CD4-positive, alpha-beta T cell treated with Interleukin-15 for 1 hour (primary cell): ENCODE measurements at regions not wholly inside any gene's neighbourhood (a gene's known extent, or its start where the extent isn't known, plus 50 kb on each side); places are given as distances from the start of the nearest gene placed in this dataset.
"Not testable (repeated sequence)": the region's sequence is repeated elsewhere in the genome, so short reads cannot be mapped to it uniquely, and the experiment has no call there.

Experiments
- DNase-seq: peaks from one replicate; pipeline ENCODE4 v3.0.0-alpha.2; 2020

GRCh38 chr18:37869051-37869450, 303.5 kb upstream of the CELF4 start:
- DNase-seq: no peak

DNA sequence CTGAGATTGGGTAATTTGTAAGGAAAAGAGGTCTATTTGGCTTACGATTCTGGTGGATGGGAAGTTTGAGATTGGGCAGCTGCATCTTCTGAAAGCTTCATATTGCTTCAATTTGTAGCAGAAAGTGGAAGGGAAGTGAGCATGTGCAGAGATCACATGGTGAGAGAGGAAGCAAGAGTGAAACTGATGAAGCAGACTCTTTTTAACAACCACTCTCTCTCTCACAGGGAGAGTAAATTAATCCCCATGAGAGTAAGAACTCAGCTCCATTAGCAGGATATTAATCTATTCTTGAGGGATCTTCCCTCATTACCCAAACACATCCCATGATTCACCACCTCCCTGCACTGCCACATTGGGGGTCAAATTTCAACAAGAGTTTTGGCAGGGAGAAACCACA, 298.5 kb upstream of the CELF4 start:
- DNase-seq: no peak

DNA sequence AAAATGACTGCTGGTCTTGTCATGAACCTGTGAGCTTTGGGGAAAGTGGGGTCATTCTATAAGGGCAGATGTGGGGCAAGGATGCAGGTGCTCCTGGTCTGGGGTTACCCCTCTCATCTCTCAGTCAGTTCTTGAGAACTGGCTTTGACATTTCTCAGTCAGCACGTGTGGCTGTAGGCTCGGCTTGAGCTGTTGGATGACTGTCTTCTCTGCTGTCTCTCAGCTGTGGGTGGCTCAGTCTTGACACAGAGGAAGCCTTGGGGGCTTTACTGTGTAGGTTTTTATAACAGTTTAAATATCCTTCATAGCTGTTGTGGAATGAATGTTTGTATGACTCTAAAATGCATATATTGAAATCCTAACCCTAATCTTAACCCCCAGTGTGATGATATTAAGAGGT, 296.4 kb upstream of the CELF4 start:
- DNase-seq: no peak

GRCh38 chr18:37854396-37854795, 288.8 kb upstream of the CELF4 start:
- DNase-seq: no peak

DNA sequence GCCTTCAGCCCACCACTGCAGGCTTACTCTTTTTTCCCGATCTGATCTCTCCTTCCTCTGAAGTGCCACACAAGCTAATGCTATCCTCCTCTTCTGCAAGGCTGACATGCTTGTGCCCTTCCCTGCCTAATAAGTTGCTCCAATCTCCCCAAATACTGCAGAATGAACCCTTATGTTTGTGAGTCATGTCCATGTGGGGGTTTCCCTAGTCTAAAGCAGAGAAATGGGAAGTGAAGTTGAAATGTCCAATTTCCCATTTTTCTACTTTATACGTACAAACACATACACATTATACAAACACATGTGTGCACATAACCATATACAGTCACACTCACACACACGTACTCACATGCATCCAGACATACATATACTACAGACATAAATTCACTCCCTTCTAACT, 288.1 kb upstream of the CELF4 start:
- DNase-seq: no peak

DNA sequence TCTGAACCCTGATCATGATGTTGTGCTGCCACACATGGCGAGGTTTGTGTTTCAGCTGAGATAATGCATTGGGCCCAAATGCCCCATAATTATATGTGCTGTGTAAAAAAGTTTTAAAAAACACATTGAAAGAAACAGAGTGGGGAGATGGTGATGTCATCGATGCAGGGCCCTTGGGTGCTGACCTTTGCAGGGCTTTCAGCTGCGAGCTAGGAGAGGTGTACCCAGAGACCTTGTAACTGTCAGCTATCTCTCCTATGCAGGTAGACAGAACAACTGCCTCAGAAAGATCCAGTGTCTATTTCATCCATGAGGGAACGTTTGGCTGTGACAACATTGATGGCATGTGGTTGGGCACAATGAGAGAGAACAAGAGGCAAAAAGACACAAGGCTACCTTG, 286.9 kb upstream of the CELF4 start:
- no peak for DNase-seq

DNA sequence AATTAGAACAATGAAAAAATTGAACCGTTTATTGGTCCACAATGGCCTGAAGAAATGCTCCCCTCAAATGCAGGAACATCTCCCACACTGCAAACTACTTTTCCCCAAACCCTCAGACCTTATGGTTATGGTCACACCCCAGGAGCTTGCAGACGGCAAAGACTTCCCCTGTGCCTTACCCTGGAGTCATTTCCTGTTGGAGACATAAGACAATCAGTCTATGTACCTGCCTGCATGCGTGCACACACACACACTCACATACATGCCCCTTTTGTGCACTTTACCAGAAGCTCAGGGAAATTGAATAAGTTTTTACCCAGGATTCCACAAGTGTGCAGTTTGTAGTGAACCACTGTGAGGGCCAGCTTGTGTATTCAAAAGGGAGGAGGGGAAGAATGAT, 281.9 kb upstream of the CELF4 start:
- DNase-seq: no peak

GRCh38 chr18:37846996-37847395, 281.4 kb upstream of the CELF4 start:
- DNase-seq: no peak

GRCh38 chr18:37845498-37845897, 279.9 kb upstream of the CELF4 start:
- no peak for DNase-seq

DNA sequence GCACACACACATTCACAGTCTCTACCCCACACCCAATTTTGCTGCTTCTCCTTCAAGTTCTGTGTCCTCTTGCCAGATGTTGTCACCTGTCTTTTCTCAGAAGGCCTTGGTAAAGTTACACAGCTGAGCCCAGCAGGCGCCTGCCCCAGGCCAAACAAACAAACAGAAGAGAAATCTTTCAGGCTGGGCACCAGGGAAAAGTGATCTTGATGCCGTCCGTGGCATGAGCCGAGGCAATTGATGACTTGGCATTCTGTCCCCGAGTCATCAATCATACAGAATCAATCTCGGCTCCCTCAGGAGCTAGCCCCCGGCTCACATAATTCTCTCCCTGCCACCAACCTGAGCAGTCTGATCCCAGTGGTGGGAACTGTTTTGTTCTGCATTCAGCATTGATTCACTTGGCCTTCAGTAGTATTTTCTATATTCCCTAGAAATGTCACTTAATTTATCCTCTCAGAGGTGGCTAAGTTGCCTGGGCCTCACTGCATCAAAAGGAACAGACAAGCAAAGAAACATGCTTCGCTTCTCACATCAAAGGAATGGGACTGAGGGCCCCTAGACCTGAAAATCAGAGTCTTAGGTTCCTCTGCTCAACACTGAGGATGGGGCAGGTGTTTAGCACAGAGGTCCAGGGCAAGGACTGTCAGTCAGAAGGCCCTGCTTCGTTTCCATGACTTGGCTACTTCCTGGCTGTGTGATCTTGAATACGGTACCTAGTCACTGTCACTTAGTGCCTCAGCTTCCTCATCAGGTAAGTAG, 278.8 kb upstream of the CELF4 start:
- DNase-seq: no peak

GRCh38 chr18:37838083-37838482, 272.5 kb upstream of the CELF4 start:
- DNase-seq: no peak

DNA sequence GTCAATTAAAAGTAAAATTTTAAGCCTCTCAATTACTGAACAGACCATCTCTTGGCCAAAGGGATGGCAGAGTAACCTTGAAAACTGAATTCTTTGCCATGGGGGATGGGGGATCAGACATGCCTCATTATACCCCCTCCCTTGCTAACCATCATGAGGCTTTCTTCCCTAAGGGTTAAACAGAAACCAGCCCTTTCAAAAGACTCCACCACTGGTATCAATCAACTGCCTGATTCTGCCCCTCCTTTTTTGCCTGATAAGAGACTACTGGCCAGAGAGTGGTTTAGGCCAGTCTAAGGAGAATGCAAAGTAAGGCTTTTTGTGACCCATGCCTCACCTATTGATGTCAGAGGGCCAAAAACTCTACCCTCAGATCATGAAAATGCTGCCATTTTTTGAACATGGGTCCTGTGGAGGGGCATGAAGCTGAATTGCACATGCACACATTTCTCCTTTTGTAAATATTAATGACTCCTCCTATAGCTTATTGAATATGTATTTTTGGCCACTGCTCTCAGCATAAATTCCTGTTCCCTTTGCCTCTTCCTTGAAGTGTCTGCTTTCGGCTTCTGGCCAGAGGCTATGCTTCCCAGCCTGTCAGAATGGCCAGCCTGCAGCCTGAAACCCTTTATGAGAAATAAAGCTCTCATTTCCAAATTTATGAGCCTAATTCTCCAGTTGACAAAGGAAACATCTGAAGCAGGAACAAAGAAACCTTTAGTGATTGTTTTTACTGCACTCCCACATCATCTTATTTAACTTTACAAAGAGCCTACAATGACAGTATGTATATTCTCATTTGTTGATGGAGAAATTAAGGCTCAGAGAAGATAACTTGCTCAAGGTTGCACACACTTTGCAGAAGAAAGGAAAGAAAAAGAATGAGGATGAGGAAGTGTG, 270.7 kb upstream of the CELF4 start:
- DNase-seq: no peak

DNA sequence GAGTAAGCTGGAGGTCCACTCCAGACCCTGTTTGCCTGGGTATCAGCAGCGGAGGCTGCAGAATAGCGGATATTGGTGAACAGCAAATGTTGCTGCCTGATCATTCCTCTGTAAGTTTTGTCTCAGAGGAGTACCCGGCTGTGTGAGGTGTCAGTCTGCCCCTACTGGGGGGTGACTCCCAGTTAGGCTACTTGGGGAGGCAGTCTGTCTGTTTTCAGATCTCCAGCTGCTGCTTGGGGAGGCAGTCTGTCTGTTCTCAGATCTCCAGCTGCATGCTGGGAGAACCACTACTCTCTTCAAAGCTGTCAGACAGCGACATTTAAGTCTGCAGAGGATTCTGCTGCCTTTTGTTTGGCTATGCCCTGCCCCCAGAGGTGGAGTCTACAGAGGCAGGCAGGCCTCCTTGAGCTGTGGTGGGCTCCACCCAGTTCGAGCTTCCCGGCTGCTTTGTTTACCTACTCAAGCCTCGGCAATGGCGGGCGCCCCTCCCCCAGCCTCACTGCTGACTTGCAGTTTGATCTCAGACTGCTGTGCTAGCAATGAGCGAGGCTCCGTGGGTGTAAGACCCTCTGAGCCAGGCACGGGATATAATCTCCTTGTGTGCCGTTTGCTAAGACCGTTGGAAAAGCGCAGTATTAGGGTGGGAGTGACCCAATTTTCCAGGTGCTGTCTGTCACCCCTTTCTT, 266.6 kb upstream of the CELF4 start:
- DNase-seq: not testable (repeated sequence)

- no peak for DNase-seq
These were observed 247.4 kb upstream of the CELF4 start for GRCh38 chr18:37812961-37813360.

GRCh38 chr18:37805773-37806404, 240.3 kb upstream of the CELF4 start:
- DNase-seq: no peak

- DNase-seq: no peak
These were observed 231.3 kb upstream of the CELF4 start for GRCh38 chr18:37796823-37797349.

DNA sequence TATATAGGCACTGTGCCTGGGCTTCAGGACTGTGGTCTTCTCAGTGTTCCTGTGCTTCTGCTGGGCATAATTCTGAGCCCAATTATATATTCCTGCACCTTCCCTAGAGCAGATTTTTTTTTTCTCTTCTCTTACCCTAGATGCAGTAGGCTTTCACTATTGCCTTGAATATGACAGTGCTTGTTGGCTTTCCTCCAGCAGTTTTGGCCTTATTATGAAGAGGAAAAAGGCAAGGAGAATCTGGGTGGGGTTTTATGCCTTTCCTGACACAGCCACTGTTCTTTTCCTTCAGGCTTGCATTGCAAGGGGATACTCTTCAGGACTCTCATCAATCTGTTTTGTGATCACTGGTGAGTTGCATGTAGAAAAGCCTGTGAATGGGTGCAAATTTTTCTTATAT, 221.9 kb upstream of the CELF4 start:
- DNase-seq: no peak

DNA sequence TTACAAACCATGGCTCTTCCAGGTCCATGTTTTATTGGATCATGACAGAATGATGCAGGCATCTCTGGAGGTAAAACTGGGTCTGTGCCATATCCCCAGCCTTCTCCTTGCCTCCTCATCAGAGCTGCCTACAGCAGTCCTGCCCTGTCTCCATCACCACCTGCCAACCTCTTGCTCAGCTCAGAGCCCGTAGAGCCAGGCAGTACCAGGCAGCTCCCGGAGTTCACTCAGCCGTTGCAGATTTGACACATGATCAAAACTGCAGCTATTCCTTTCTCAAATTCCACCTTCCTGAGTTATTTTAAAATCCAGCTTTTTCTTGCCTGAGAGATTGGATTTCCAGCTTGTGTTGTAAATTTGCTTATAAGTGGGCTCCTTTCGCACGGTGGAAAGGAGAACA, 218.2 kb upstream of the CELF4 start:
- no peak for DNase-seq

- DNase-seq: no peak
These were observed 213.6 kb upstream of the CELF4 start for GRCh38 chr18:37779220-37779619.

DNA sequence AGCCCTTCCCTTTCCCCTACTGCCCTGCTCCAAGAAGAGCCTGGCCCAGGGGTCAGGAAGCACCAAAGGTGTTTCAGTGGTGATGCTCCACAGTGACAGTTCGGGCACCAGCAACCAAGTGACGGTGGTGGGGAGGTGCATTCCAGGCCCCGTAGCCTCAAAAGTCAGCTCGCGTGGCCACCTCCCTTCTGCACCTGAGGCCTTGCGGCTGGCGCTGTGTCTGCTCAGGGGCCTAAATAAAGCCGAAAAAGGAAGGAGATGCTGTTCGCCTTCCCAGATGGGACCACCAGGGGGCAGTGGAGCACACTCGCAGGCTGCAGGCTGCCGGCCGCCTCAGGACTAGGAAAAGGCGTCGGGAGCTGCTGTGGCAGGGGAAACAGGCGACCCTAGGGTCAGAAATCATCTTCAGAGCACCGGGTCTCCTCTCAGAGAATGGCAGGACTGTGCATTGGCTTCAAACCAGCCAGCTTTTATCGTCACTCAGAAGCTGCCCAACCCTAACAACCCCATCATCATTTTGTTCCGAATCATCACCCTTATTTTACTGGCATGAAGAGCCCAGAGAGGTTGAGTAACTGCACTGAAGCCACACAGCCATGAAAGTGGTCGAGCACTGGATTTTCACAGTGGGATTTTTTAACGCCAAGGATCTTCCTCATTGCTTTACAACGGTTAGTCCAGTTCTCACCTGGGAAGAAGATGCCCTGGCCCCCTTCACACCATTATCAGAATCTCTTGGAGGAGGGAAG, 213.0 kb upstream of the CELF4 start:
- no peak for DNase-seq

DNA sequence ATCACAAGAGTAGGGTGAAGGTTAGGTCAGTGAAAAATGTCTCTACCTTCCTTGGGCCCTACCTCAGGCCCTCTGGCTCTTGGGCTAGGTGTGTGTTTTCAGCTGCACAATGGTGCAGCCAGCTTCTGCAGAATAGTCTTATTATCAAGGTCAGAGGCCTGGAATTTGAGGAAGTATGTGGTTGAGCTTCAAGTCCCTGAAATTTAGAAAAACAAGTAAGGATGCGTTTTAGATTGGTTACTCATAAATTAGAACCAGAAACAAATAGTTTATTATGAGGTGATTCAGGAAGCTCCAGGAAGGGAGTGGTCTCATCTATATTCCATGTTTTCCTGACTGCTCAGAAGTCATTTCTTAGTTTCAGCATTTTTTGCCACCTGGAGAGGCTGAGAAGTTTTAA, 204.2 kb upstream of the CELF4 start:
- DNase-seq: no peak
